ENCODE measurements at regions not wholly inside any gene's neighbourhood (a gene's known extent, or its start where the extent isn't known, plus 50 kb on each side); places are given as distances from the start of the nearest gene placed in this dataset.

DNA sequence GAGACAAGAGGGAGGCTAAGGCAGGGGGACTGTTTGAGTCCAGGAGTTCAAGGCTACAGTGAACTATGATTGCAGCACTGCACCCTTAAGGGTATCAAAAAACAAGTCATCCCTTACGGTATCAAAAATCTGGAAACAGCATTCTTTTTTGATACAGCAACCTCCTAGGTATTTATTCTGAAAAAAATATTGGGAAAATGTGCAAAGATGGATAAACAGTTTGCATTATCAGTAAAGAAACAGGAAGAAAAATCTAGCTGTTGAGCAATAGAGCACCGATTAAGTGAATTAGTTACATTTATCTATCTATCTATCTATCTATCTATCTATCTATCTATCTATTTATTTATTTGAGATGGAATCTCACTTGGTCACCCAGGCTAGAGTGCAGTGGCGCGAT is 56.7 kb upstream of the SCAF4 start:
- TF ChIP-seq POLR2A (IDR thresholded peaks at IDR 0.05; ENCODE audit: low read depth, low read length) (no peak), POLR2AphosphoS5 (IDR thresholded peaks at IDR 0.05; ENCODE audit: low read depth, low read length) (no peak), TAF1 (IDR thresholded peaks at IDR 0.05; ENCODE audit: borderline replicate concordance, low read depth, low read length) (no peak)
